HEK293 (cell line): ENCODE measurements at regions not wholly inside any gene's neighbourhood (a gene's known extent, or its start where the extent isn't known, plus 50 kb on each side); places are given as distances from the start of the nearest gene placed in this dataset.
"Not testable (repeated sequence)": the region's sequence is repeated elsewhere in the genome, so short reads cannot be mapped to it uniquely, and the experiment has no call there.

Source experiments
- CTCF ChIA-PET: fragments of 350-600 bp; formaldehyde crosslinking; extraction: SDS; loops from one replicate; lab custom pipeline; 2021; ENCODE audit warnings: antibody characterized with exemption; lab: Yijun Ruan, JAX
- POLR2A ChIA-PET: fragments of 300-600 bp; formaldehyde crosslinking; extraction: SDS; loops from one replicate; lab custom pipeline; 2020; ENCODE audit warnings: antibody characterized with exemption, inconsistent platforms; lab: Yijun Ruan, JAX
- H3K27ac ChIP-seq: fragments of 200-500 bp; sonication (Bioruptor generic); 2 replicates; pipeline ENCODE4 v1.5.1; 2014; ENCODE audit warnings: low read depth, low read length, control low read depth, inconsistent platforms; ENCODE audit errors: extremely low read depth
- H3K36me3 ChIP-seq, 2 experiments: fragments of 200-500 bp in 1 of 2; sonication (Bioruptor generic) in 1 of 2; 1 replicate in 1 of 2; 2 replicates in 1 of 2; pipeline ENCODE4 v1.5.1; 2014 to 2017; ENCODE audit warnings: inconsistent platforms in 2 of 2, low read length in 2 of 2; ENCODE audit not compliant: control insufficient read depth in 2 of 2, insufficient read depth in 1 of 2
- H3K4me1 ChIP-seq: fragments of 200-500 bp; sonication (Bioruptor generic); 2 replicates; pipeline ENCODE4 v1.5.1; 2014; ENCODE audit warnings: mild to moderate bottlenecking, low read length, inconsistent platforms; ENCODE audit not compliant: control insufficient read depth, insufficient read depth
- H3K4me3 ChIP-seq: 2 replicates; pipeline ENCODE4 v1.5.1; 2011; ENCODE audit warnings: low read depth, mild to moderate bottlenecking, control low read depth, low read length, moderate library complexity
- H3K9me3 ChIP-seq: fragments of 200-500 bp; sonication (Bioruptor generic); 2 replicates; pipeline ENCODE4 v1.5.1; 2014; ENCODE audit warnings: low read depth, low read length, inconsistent platforms; ENCODE audit not compliant: control insufficient read depth, insufficient read depth
- HOXD13 ChIP-seq: sonication (generic); formaldehyde crosslinking; IDR thresholded peaks from 2 replicates; pipeline ENCODE4 v1.8.0; 2022; ENCODE audit warnings: missing genetic modification reagents, borderline replicate concordance
- KLF7 ChIP-seq: fragments of 450-650 bp; formaldehyde crosslinking; IDR thresholded peaks from 2 replicates; pipeline ENCODE4 v1.5.1; 2016; ENCODE audit warnings: missing biosample characterization, missing genetic modification characterization, borderline replicate concordance
- REST ChIP-seq: fragments of 450-650 bp; formaldehyde crosslinking; IDR thresholded peaks from 2 replicates; pipeline ENCODE4 v1.5.1; 2016; ENCODE audit warnings: missing biosample characterization, missing genetic modification characterization
- SCRT2 ChIP-seq: fragments of 450-650 bp; formaldehyde crosslinking; IDR thresholded peaks from 2 replicates; pipeline ENCODE4 v1.5.1; 2016; ENCODE audit warnings: missing biosample characterization, missing genetic modification characterization
- ZNF138 ChIP-seq: fragments of 450-650 bp; formaldehyde crosslinking; IDR thresholded peaks from 2 replicates; pipeline ENCODE4 v1.5.1; 2016; ENCODE audit warnings: missing biosample characterization, missing genetic modification characterization, borderline replicate concordance
- ZNF214 ChIP-seq: fragments of 450-650 bp; formaldehyde crosslinking; IDR thresholded peaks from 2 replicates; pipeline ENCODE4 v1.5.1; 2017; ENCODE audit warnings: missing biosample characterization, mild to moderate bottlenecking, missing genetic modification characterization, borderline replicate concordance
- ZNF292 ChIP-seq: fragments of 450-650 bp; formaldehyde crosslinking; IDR thresholded peaks from 2 replicates; pipeline ENCODE4 v1.5.1; 2016; ENCODE audit warnings: low read depth, missing biosample characterization, missing genetic modification characterization, borderline replicate concordance
- ZNF404 ChIP-seq: fragments of 450-650 bp; formaldehyde crosslinking; IDR thresholded peaks from 2 replicates; pipeline ENCODE4 v1.5.1; 2017; ENCODE audit warnings: missing biosample characterization, missing genetic modification characterization
- ZNF426 ChIP-seq: fragments of 450-650 bp; formaldehyde crosslinking; IDR thresholded peaks from 2 replicates; pipeline ENCODE4 v1.5.1; 2017; ENCODE audit warnings: missing biosample characterization, missing genetic modification characterization, mild to moderate bottlenecking, inconsistent platforms, moderate library complexity
- ZNF433 ChIP-seq: fragments of 450-650 bp; formaldehyde crosslinking; IDR thresholded peaks from 2 replicates; pipeline ENCODE4 v1.5.1; 2016; ENCODE audit warnings: missing biosample characterization, missing genetic modification characterization, low read depth
- ZNF514 ChIP-seq: fragments of 450-650 bp; formaldehyde crosslinking; IDR thresholded peaks from 2 replicates; pipeline ENCODE4 v1.5.1; 2016; ENCODE audit warnings: missing biosample characterization, missing genetic modification characterization
- ZNF548 ChIP-seq: fragments of 450-650 bp; formaldehyde crosslinking; IDR thresholded peaks from 2 replicates; pipeline ENCODE4 v1.5.1; 2016; ENCODE audit warnings: missing biosample characterization, missing genetic modification characterization
- ZNF785 ChIP-seq: fragments of 450-650 bp; formaldehyde crosslinking; IDR thresholded peaks from 2 replicates; pipeline ENCODE4 v1.5.1; 2016; ENCODE audit warnings: missing biosample characterization, missing genetic modification characterization
- ZNF791 ChIP-seq: fragments of 450-650 bp; formaldehyde crosslinking; IDR thresholded peaks from 2 replicates; pipeline ENCODE4 v1.5.1; 2016; ENCODE audit warnings: missing biosample characterization, missing genetic modification characterization
- ZNF792 ChIP-seq: fragments of 450-650 bp; formaldehyde crosslinking; IDR thresholded peaks from 2 replicates; pipeline ENCODE4 v1.5.1; 2016; ENCODE audit warnings: missing biosample characterization, missing genetic modification characterization
- ZSCAN5A ChIP-seq: fragments of 450-650 bp; formaldehyde crosslinking; IDR thresholded peaks from 2 replicates; pipeline ENCODE4 v1.5.1; 2016; ENCODE audit warnings: missing biosample characterization, missing genetic modification characterization
- TF ChIP-seq, protein P1 (sequence below): fragments of 450-650 bp; formaldehyde crosslinking; IDR thresholded peaks from 2 replicates; pipeline ENCODE4 v1.5.1; 2016; ENCODE audit warnings: missing biosample characterization, missing genetic modification characterization

- no peaks in the 10 kb centered on the region for H3K9me3 ChIP-seq
- TF ChIP-seq ZNF785 (tag by site-specific recombination) (no peak), ZNF292 (tag by site-specific recombination) (no peak), KLF7 (no peak), ZNF404 (tag by site-specific recombination) (no peak), ZNF214 (tag by site-specific recombination) (no peak), ZNF514 (tag by site-specific recombination) (no peak), ZNF138 (tag by site-specific recombination) (no peak), ZNF792 (tag by site-specific recombination) (no peak), ZSCAN5A (tag by site-specific recombination) (no peak), ZNF791 (tag by site-specific recombination) (no peak), SCRT2 (tag by site-specific recombination) (no peak), ZNF433 (tag by site-specific recombination) (no peak), REST (tag by site-specific recombination) (no peak), ZNF426 (tag by site-specific recombination) (no peak), HOXD13 (CRISPR knock-in tag) (no peak), ZNF548 (tag by site-specific recombination) (no peak)
- TF ChIP-seq, protein P1, sequence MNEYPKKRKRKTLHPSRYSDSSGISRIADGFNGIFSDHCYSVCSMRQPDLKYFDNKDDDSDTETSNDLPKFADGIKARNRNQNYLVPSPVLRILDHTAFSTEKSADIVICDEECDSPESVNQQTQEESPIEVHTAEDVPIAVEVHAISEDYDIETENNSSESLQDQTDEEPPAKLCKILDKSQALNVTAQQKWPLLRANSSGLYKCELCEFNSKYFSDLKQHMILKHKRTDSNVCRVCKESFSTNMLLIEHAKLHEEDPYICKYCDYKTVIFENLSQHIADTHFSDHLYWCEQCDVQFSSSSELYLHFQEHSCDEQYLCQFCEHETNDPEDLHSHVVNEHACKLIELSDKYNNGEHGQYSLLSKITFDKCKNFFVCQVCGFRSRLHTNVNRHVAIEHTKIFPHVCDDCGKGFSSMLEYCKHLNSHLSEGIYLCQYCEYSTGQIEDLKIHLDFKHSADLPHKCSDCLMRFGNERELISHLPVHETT = no peak
- ChIA-PET POLR2A (no interaction called here), CTCF (interaction anchor here (0.7 to 1.4 kb wide), 2 partner anchors 82 to 407 kb away, joined by 4 to 6 read pairs; no protein-coding TSS in a partner anchor)
- H3K4me3 ChIP-seq = no peak overlapping the region
- no peaks in the 10 kb centered on the region for H3K36me3 ChIP-seq
- H3K4me1 ChIP-seq = no peaks in the 10 kb centered on the region
- no peak overlapping the region for H3K27ac ChIP-seq
Observed at GRCh38 chr9:134532084-134532483, 109.5 kb upstream of the COL5A1 start.

DNA sequence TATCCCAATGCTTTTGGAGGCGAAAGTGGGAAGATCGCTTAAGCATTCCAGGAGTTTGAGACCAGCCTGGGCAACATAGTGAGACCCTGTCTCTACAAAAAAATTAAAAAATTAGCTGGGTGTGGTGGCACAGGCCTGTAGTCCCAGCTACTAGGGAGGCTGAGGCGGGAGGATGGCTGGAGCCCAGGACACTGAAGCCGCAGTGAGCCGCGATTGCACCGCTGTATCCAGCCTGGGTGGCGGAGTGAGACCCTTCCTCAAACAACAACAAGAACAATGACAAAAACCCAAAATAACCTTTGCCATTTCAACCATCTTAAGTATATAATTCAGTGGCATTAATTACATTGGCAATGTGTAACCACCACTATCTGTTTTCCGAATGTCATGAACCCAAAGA lies 108.9 kb upstream of the COL5A1 start:
- POLR2A ChIA-PET = not testable (repeated sequence)

More for the DNA sequence above, 108.9 kb upstream of the COL5A1 start:
- not testable (repeated sequence) for H3K36me3 ChIP-seq, H3K9me3 ChIP-seq, H3K27ac ChIP-seq, H3K4me1 ChIP-seq, H3K4me3 ChIP-seq
- CTCF ChIA-PET = interaction anchor here (1.4 kb wide), 1 partner anchor 83 kb away, joined by 6 read pairs; no protein-coding TSS in a partner anchor
